ENCODE measurements at regions not wholly inside any gene's neighbourhood (a gene's known extent, or its start where the extent isn't known, plus 50 kb on each side); places are given as distances from the start of the nearest gene placed in this dataset.
"Not testable (repeated sequence)": the region's sequence is repeated elsewhere in the genome, so short reads cannot be mapped to it uniquely, and the experiment has no call there.

DNA sequence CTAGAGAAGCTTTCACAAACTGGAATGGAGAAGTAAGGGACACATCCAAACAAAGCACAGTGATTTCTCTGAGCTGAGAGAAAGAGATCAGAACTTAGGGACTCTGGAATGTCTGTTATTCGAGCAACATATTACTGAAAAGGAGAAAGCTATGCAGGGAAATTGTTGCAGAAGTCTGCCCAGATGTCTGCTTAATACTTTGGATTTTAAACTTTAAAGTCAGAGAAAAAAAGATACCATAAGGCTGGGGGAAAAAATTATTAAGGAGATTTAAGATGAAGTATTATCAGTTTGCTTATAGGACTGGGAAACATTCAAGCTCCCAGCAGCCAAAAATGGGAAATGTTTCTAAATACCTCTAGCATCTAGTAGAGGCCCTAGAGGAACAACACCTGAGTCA is 803.9 kb downstream of the TAF11L14 start:
- no peak for TF ChIP-seq POLR2A (IDR thresholded peaks at IDR 0.05)
- TF ChIP-seq, protein P1, sequence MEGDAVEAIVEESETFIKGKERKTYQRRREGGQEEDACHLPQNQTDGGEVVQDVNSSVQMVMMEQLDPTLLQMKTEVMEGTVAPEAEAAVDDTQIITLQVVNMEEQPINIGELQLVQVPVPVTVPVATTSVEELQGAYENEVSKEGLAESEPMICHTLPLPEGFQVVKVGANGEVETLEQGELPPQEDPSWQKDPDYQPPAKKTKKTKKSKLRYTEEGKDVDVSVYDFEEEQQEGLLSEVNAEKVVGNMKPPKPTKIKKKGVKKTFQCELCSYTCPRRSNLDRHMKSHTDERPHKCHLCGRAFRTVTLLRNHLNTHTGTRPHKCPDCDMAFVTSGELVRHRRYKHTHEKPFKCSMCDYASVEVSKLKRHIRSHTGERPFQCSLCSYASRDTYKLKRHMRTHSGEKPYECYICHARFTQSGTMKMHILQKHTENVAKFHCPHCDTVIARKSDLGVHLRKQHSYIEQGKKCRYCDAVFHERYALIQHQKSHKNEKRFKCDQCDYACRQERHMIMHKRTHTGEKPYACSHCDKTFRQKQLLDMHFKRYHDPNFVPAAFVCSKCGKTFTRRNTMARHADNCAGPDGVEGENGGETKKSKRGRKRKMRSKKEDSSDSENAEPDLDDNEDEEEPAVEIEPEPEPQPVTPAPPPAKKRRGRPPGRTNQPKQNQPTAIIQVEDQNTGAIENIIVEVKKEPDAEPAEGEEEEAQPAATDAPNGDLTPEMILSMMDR (IDR thresholded peaks at IDR 0.05), result no peak
- H3K9me3 ChIP-seq, result no peaks in the 10 kb centered on the region
- no peaks in the 10 kb centered on the region for H3K36me3 ChIP-seq
- no peak overlapping the region for H3K27ac ChIP-seq
- H3K4me1 ChIP-seq, result no peaks in the 10 kb centered on the region
- no peak overlapping the region for H3K4me3 ChIP-seq
- no peak for DNase-seq
- H3K27me3 ChIP-seq, result no peaks in the 10 kb centered on the region

DNA sequence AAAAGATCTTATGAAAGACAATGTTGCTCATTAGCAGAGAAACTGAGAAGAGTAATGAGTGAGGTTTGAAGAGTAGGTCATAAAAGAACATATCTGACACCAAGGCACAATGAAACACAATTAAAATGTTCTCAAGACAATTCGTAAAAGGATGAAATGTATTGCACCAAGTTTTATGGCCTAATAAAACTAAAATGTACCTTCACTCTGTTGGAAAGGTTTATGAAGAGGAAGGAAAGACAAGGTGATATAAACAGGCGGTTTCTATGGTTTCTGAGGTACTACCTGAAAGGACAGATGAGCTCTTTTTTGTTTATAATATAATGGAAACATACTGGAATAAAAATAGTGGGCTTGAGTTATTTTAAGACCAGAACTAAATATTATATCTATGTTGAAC is 821.3 kb downstream of the TAF11L14 start:
- Histone ChIP-seq H3K27me3 (no peaks in the 10 kb centered on the region), H3K4me3 (no peak overlapping the region)

DNA sequence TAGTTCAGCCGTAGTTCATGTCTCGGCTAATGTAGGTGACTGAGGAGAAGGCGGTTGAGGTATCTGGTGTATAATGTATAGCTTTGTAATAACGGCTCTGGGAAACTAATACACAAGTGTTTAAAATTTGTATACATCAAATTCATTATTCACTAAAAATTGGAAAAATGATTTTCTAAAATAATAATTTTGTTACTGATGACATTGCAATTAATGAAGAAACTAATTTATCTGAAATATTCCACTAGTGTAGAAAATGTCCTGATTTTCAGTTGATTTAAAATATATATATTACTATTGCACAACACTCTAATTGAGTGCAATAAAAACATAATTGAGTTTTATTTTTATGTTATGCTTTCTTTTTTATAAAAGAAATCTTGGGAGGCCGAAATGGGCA is 823.0 kb downstream of the TAF11L14 start:
- H3K4me1 ChIP-seq, result no peaks in the 10 kb centered on the region
- H3K36me3 ChIP-seq, result no peaks in the 10 kb centered on the region
- H3K27ac ChIP-seq, result no peak overlapping the region
- TF ChIP-seq POLR2A (IDR thresholded peaks at IDR 0.05), result no peak
- no peak overlapping the region for H3K4me3 ChIP-seq
- DNase-seq, result no peak
- H3K27me3 ChIP-seq, result no peaks in the 10 kb centered on the region
- H3K9me3 ChIP-seq, result no peaks in the 10 kb centered on the region

More for the DNA sequence above, 821.3 kb downstream of the TAF11L14 start:
- no peak for TF ChIP-seq POLR2A (IDR thresholded peaks at IDR 0.05)
- TF ChIP-seq, protein P1 (IDR thresholded peaks at IDR 0.05), result no peak
- H3K4me1 ChIP-seq, result no peaks in the 10 kb centered on the region
- DNase-seq, result no peak
- no peaks in the 10 kb centered on the region for H3K9me3 ChIP-seq
- H3K27ac ChIP-seq, result no peak overlapping the region
- no peaks in the 10 kb centered on the region for H3K36me3 ChIP-seq

DNA sequence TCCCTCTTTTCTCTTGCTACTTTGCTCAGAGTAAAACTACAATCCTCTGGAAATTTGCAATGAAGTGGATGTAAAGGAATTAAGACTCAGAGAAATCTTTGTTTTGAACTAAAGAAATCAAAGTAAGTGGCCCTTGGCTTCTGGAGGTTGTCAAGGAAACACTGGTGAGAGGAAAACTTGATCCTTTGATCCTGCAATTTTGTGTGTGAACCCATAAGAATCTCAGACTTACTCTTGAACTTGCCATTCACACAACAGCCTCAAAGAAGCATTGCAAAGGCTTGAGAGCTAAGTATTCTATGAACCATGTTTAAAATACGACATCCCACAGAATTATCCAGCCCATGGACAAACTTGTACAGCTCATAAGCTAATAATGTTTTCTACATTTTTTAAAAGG is 827.5 kb downstream of the TAF11L14 start:
- H3K36me3 ChIP-seq, result no peaks in the 10 kb centered on the region
- no peaks in the 10 kb centered on the region for H3K4me1 ChIP-seq
- H3K27ac ChIP-seq, result no peak overlapping the region
- no peaks in the 10 kb centered on the region for H3K9me3 ChIP-seq
- H3K4me3 ChIP-seq, result no peak overlapping the region
- TF ChIP-seq POLR2A (IDR thresholded peaks at IDR 0.05), result no peak
- TF ChIP-seq, protein P1 (IDR thresholded peaks at IDR 0.05), result no peak
- H3K27me3 ChIP-seq, result no peaks in the 10 kb centered on the region
- DNase-seq, result no peak

DNA sequence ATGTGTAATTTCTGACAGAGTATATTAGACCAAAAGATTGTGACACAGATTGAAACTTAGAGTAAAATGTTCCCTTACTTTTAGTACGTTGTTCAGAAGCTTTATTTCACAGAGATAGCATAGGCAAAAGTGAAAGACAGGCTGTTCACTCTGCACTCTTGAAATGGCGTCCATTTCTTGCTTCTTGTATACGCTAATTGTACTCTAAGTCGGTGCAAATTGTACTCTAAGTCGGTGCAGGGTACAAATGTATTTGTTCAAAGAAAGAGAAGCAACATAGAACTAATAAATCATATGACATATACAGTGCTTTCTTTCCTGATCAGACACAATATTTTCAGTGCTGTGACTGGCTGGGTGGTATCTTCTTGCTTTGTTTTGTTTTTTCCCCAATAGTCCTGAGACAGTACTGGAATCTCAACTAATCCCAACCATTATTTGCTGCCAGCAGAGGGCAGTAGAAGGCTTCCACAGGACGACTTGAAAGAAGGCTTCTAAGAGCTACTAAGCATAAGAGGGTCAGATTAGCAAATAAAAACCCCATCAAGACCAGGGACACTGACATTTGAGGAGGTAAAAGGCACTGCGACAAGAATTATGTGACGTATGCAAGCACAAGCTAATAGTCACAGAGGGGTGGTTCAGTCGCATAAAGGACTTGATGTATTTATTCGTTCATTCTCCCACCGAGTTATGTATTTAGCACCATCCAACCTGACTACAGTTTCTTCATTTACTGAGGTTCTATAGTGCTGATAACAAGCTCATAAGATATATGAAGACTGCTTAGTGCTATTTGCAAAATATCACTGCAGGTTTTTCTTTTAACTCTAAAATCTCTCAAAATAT is 831.8 kb downstream of the TAF11L14 start:
- DNase-seq, result peak in 2 of 3 donors; percentile 30 to 49
- Histone ChIP-seq H3K36me3 (no peaks in the 10 kb centered on the region), H3K9me3 (no peaks in the 10 kb centered on the region), H3K27me3 (no peaks in the 10 kb centered on the region), H3K27ac (no peak overlapping the region), H3K4me1 (no peaks in the 10 kb centered on the region), H3K4me3 (no peak overlapping the region)
- TF ChIP-seq, protein P1 (IDR thresholded peaks at IDR 0.05), result peak in 3 of 6 experiments; percentile 25 to 54 (median 34)
- TF ChIP-seq POLR2A (IDR thresholded peaks at IDR 0.05), result no peak

DNA sequence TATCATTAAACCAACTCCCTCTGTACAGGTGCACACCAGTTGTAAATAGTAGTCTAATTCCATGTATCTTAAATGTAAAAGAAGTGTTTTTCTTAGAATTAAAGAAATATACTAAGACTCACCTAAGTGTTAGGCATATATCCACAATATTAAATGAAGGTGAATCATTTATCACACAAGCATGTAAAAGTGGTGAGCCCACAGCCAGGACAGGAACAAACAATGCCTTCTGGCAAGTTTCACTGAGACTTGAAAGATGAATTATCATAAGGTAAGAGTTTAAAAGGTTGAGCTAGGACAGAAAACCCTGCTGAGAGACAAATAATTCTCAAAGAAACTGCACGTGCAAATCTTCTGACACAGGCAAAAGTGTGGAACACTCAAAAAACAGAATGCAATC is 832.5 kb downstream of the TAF11L14 start:
- Histone ChIP-seq H3K9me3 (no peaks in the 10 kb centered on the region), H3K36me3 (no peaks in the 10 kb centered on the region)
- TF ChIP-seq POLR2A (IDR thresholded peaks at IDR 0.05), result no peak
- TF ChIP-seq, protein P1 (IDR thresholded peaks at IDR 0.05), result no peak

DNA sequence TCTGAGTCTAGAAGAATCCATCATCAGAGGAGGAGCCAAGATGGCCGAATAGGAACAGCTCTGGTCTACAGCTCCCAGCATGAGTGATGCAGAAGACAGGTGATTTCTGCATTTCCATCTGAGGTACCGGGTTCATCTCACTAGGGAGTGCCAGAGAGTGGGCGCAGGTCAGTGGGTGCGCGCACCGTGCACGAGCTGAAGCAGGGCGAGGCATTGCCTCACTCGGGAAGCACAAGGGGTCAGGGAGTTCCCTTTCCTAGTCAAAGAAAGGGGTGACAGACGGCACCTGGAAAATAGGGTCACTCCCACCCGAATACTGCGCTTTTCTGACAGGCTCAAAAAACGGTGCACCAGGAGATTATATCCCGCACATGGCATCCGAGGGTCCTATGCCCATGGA is 837.5 kb downstream of the TAF11L14 start:
- H3K4me1 ChIP-seq, H3K27me3 ChIP-seq: not testable (repeated sequence)

More for the DNA sequence above, 832.5 kb downstream of the TAF11L14 start:
- no peak for DNase-seq
- no peak overlapping the region for H3K27ac ChIP-seq
- H3K4me1 ChIP-seq, result no peaks in the 10 kb centered on the region
- no peak overlapping the region for H3K4me3 ChIP-seq
- no peaks in the 10 kb centered on the region for H3K27me3 ChIP-seq

More for the DNA sequence above, 837.5 kb downstream of the TAF11L14 start:
- not testable (repeated sequence) for H3K27ac ChIP-seq, H3K36me3 ChIP-seq, H3K4me3 ChIP-seq, H3K9me3 ChIP-seq, DNase-seq

Data from Peyer's patch (tissue), 4 donors.